Prostate gland (tissue), 2 donors: ENCODE measurements at regions not wholly inside any gene's neighbourhood (a gene's known extent, or its start where the extent isn't known, plus 50 kb on each side); places are given as distances from the start of the nearest gene placed in this dataset.

Source experiments
- DNase-seq: peaks from one replicate; pipeline ENCODE4 v3.0.0-alpha.2; 2019; ENCODE audit warnings: low spot score
- H3K27ac ChIP-seq, 2 donors: fragments of 200-600 bp; sonication (generic); 2 replicates each; pipeline ENCODE4 v1.5.1; 2017 to 2019
- H3K27me3 ChIP-seq: fragments of 200-600 bp; sonication (generic); replicated peaks from 2 replicates; pipeline ENCODE4 v1.5.1; 2019; ENCODE audit not compliant: insufficient read depth
- H3K36me3 ChIP-seq, 2 donors: fragments of 200-600 bp; sonication (generic); 1 replicate in 1 of 2; 2 replicates in 1 of 2; pipeline versions ENCODE4 v1.5.1 to v1.8.1; 2017 to 2019
- H3K4me1 ChIP-seq: fragments of 200-600 bp; sonication (generic); replicated peaks from 2 replicates; pipeline ENCODE4 v1.5.1; 2019
- H3K4me3 ChIP-seq, 2 donors: fragments of 200-600 bp; sonication (generic); 2 replicates each; pipeline ENCODE4 v1.5.1; 2017 to 2019
- H3K9me3 ChIP-seq: fragments of 200-600 bp; sonication (generic); 2 replicates; pipeline ENCODE4 v1.5.1; 2017
- CTCF ChIP-seq, 4 experiments: fragments of 200-600 bp in 2 of 4; fragments of 450-650 bp in 2 of 4; sonication (generic) in 2 of 4; IDR thresholded peaks; 1 replicate in 3 of 4; 2 replicates in 1 of 4; pipeline ENCODE4 v1.5.1; 2016 to 2019; ENCODE audit warnings: antibody characterized with exemption in 4 of 4, mild to moderate bottlenecking in 2 of 4, moderate library complexity in 2 of 4
- POLR2A ChIP-seq: fragments of 450-650 bp; IDR thresholded peaks from one replicate; pipeline ENCODE4 v1.6.1; 2016; ENCODE audit warnings: antibody characterized with exemption, mild to moderate bottlenecking
- POLR2AphosphoS5 ChIP-seq: sonication (generic); formaldehyde crosslinking; IDR thresholded peaks from one replicate; pipeline ENCODE4 v1.6.1; 2017; ENCODE audit warnings: antibody characterized with exemption
- WGBS: methylation state at CpG from one replicate; pipeline ENCODE4 v1.1.5; 2018; 5-methylcytosine and 5-hydroxymethylcytosine counted together
- intact Hi-C: fragments of 100-400 bp; cut with DNase I; formaldehyde crosslinking; loops from one replicate; pipeline ENCODE4 v1.14.2; 2022

GRCh38 chr1:185501099-185501498 lies 184.1 kb upstream of the IVNS1ABP start:
- no peak overlapping the region for H3K4me3 ChIP-seq
- H3K27ac ChIP-seq, result no peak overlapping the region
- intact Hi-C loops, result no loop called here
- WGBS, result 93% methylated on average over 2 of the region's 2 CpGs
- no peaks in the 10 kb centered on the region for H3K4me1 ChIP-seq
- H3K27me3 ChIP-seq, result peaks cover 4% of the 10 kb centered on the region
- TF ChIP-seq POLR2A (no peak), POLR2AphosphoS5 (no peak), CTCF (IDR thresholded peaks at IDR 0.05) (no peak)
- no peaks in the 10 kb centered on the region for H3K9me3 ChIP-seq
- no peak for DNase-seq
- no peaks in the 10 kb centered on the region for H3K36me3 ChIP-seq

GRCh38 chr1:185500001-185500626 lies 183.1 kb upstream of the IVNS1ABP start:
- DNase-seq, result no peak
- WGBS, result 63% methylated on average over 4 of the region's 4 CpGs
- no peaks in the 10 kb centered on the region for H3K4me1 ChIP-seq
- intact Hi-C loops, result no loop called here
- no peaks in the 10 kb centered on the region for H3K36me3 ChIP-seq
- no peak overlapping the region for H3K4me3 ChIP-seq
- H3K27ac ChIP-seq, result no peak overlapping the region
- TF ChIP-seq POLR2A, result no peak
- TF ChIP-seq CTCF (IDR thresholded peaks at IDR 0.05), result no peak
- TF ChIP-seq POLR2AphosphoS5, result no peak
- no peaks in the 10 kb centered on the region for H3K9me3 ChIP-seq
- H3K27me3 ChIP-seq, result peaks cover 4% of the 10 kb centered on the region

GRCh38 chr1:185498207-185498606 lies 181.2 kb upstream of the IVNS1ABP start:
- H3K36me3 ChIP-seq, result no peaks in the 10 kb centered on the region
- no peak overlapping the region for H3K27ac ChIP-seq
- H3K4me1 ChIP-seq, result no peaks in the 10 kb centered on the region
- H3K4me3 ChIP-seq, result no peak overlapping the region
- TF ChIP-seq CTCF (IDR thresholded peaks at IDR 0.05) (no peak), POLR2A (no peak), POLR2AphosphoS5 (no peak)
- peaks cover 4% of the 10 kb centered on the region for H3K27me3 ChIP-seq
- no peaks in the 10 kb centered on the region for H3K9me3 ChIP-seq
- no peak for DNase-seq
- intact Hi-C loops, result no loop called here
- WGBS, result 74% methylated on average over 2 of the region's 2 CpGs

- H3K4me3 ChIP-seq, result no peak overlapping the region
- TF ChIP-seq CTCF (IDR thresholded peaks at IDR 0.05) (no peak), POLR2A (no peak), POLR2AphosphoS5 (no peak)
- peaks cover 4% of the 10 kb centered on the region for H3K27me3 ChIP-seq
- no peak overlapping the region for H3K27ac ChIP-seq
- intact Hi-C loops, result no loop called here
- no peak for DNase-seq
- H3K9me3 ChIP-seq, result no peaks in the 10 kb centered on the region
- H3K36me3 ChIP-seq, result no peaks in the 10 kb centered on the region
- H3K4me1 ChIP-seq, result no peaks in the 10 kb centered on the region
These were observed 180.1 kb upstream of the IVNS1ABP start for GRCh38 chr1:185497177-185497576.

GRCh38 chr1:185495898-185496297 lies 178.9 kb upstream of the IVNS1ABP start:
- Histone ChIP-seq H3K4me3 (no peak overlapping the region), H3K9me3 (no peaks in the 10 kb centered on the region), H3K36me3 (no peaks in the 10 kb centered on the region), H3K27ac (no peak overlapping the region), H3K27me3 (peaks cover 4% of the 10 kb centered on the region), H3K4me1 (no peaks in the 10 kb centered on the region)
- DNase-seq, result no peak
- WGBS, result 58% methylated on average over 1 of the region's 1 CpG
- intact Hi-C loops, result no loop called here
- TF ChIP-seq POLR2AphosphoS5 (no peak), POLR2A (no peak), CTCF (IDR thresholded peaks at IDR 0.05) (no peak)
